Psoas muscle (tissue), 7 donors: ENCODE measurements at regions not wholly inside any gene's neighbourhood (a gene's known extent, or its start where the extent isn't known, plus 50 kb on each side); places are given as distances from the start of the nearest gene placed in this dataset.

Source experiments
- ATAC-seq, 4 donors: fragments of 200-7000 bp; cut with Tn5 transposase; one replicate each; pipeline ENCODE4 v1.9.1; 2020; ENCODE audit warnings: moderate library complexity in 3 of 4, mild to moderate bottlenecking in 2 of 4
- DNase-seq, 2 donors: peaks; one replicate each; pipeline ENCODE4 v3.0.0-alpha.2; 2020
- H3K27ac ChIP-seq: fragments of 200-600 bp; one replicate; pipeline ENCODE4 v1.8.0; 2022
- H3K27me3 ChIP-seq, 3 donors: fragments of 200-600 bp in 1 of 3; one replicate each; pipeline versions ENCODE4 v1.6.1 to v1.8.0; 2013 to 2022; ENCODE audit warnings: low read length in 2 of 3, mild to moderate bottlenecking in 2 of 3, moderate library complexity in 1 of 3; ENCODE audit not compliant: insufficient read depth in 3 of 3
- H3K36me3 ChIP-seq, 2 donors: fragments of 200-600 bp in 1 of 2; one replicate each; pipeline versions ENCODE4 v1.6.1 to v1.8.0; 2013 to 2022; ENCODE audit warnings: low read depth in 1 of 2, mild to moderate bottlenecking in 1 of 2, moderate library complexity in 1 of 2; ENCODE audit not compliant: insufficient read depth in 1 of 2
- H3K4me1 ChIP-seq: fragments of 200-600 bp; one replicate; pipeline ENCODE4 v1.8.0; 2022
- H3K4me3 ChIP-seq: fragments of 200-600 bp; one replicate; pipeline ENCODE4 v1.8.0; 2022; ENCODE audit warnings: mild to moderate bottlenecking
- H3K9me3 ChIP-seq: fragments of 200-600 bp; one replicate; pipeline ENCODE4 v1.8.0; 2022
- CTCF ChIP-seq: fragments of 200-600 bp; IDR thresholded peaks from one replicate; pipeline ENCODE4 v1.8.0; 2022; ENCODE audit warnings: antibody characterized with exemption
- WGBS, 3 donors: extraction: QIAGEN DNeasy Blood & Tissue Kit; methylation state at CpG; one replicate each; pipeline versions ENCODE4 v1.1.6 to v1.1.7; 2013; 5-methylcytosine and 5-hydroxymethylcytosine counted together
- intact Hi-C, 2 donors: fragments of 100-400 bp; cut with DNase I; formaldehyde crosslinking; loops; one replicate each; pipeline versions ENCODE4 v1.11.0 to v1.14.2; 2022
- donor health status: healthy with polysubstance abuse.
- donor health status: DM: no; HTN: no; CAD: no; lungs with moderate emphysema.
- donor health status: Bipolar disorder and iron deficiency.
- donor health status: healthy.
- donor health status: DM: yes; HTN: yes; CAD: no.
- donor health status: DM: no; HTN: no; CAD: no.
- donor health status: DM: yes; HTN: yes; CAD: no.

GRCh38 chr4:19722404-19722803 lies 529.3 kb upstream of the SLIT2 start:
- intact Hi-C loops = no loop called here
- Histone ChIP-seq H3K36me3 (no peaks in the 10 kb centered on the region), H3K4me1 (no peaks in the 10 kb centered on the region), H3K9me3 (no peaks in the 10 kb centered on the region), H3K27ac (no peak overlapping the region), H3K27me3 (no peaks in the 10 kb centered on the region), H3K4me3 (no peak overlapping the region)
- 54 to 63% (median 62%) methylated on average over 1 of the region's 1 CpG for WGBS, 3 donors
- TF ChIP-seq CTCF = no peak
- ATAC-seq (no peak), DNase-seq (no peak)

DNA sequence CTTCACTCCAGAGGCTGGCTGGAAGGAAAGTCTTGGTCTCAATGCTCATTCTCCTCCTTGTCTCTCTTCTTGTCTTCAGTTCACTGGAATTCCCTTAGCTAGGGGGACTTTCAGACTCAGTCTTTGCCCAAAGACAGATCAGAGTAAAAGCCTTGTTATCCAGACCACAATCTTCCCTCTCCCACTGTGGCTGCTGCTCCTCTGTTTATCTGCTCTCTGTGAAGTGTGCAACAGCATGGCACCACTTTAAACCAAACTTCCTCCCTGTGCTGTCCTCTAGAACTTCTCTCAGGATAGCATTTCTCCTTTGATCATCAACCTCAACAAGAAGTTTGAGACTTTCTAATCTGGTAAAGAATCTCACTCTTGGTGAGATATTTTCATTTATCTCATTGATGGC lies 530.1 kb upstream of the SLIT2 start:
- no peaks in the 10 kb centered on the region for H3K9me3 ChIP-seq
- ATAC-seq = no peak
- intact Hi-C loops = no loop called here
- H3K4me3 ChIP-seq = no peak overlapping the region
- TF ChIP-seq CTCF = no peak
- no peaks in the 10 kb centered on the region for H3K4me1 ChIP-seq
- DNase-seq = no peak
- no peaks in the 10 kb centered on the region for H3K27me3 ChIP-seq
- H3K36me3 ChIP-seq = no peaks in the 10 kb centered on the region
- no peak overlapping the region for H3K27ac ChIP-seq

- no peaks in the 10 kb centered on the region for H3K4me1 ChIP-seq
- no peak for TF ChIP-seq CTCF
- no peak overlapping the region for H3K27ac ChIP-seq
- intact Hi-C loops = no loop called here
- H3K27me3 ChIP-seq = no peaks in the 10 kb centered on the region
- no peaks in the 10 kb centered on the region for H3K36me3 ChIP-seq
- DNase-seq (no peak), ATAC-seq (no peak)
- no peaks in the 10 kb centered on the region for H3K9me3 ChIP-seq
- no peak overlapping the region for H3K4me3 ChIP-seq
- 60 to 70% (median 62%) methylated on average over 1 of the region's 1 CpG for WGBS, 3 donors
These were observed 531.1 kb upstream of the SLIT2 start for GRCh38 chr4:19720610-19721009.

- no peak for ATAC-seq
- no peak for TF ChIP-seq CTCF
- no peaks in the 10 kb centered on the region for H3K36me3 ChIP-seq
- no peak overlapping the region for H3K4me3 ChIP-seq
- DNase-seq = no peak
- no peaks in the 10 kb centered on the region for H3K9me3 ChIP-seq
- no peaks in the 10 kb centered on the region for H3K4me1 ChIP-seq
- H3K27me3 ChIP-seq = no peaks in the 10 kb centered on the region
- intact Hi-C loops = no loop called here
- no peak overlapping the region for H3K27ac ChIP-seq
These were observed 531.5 kb upstream of the SLIT2 start for GRCh38 chr4:19720190-19720589.

- DNase-seq (no peak), ATAC-seq (no peak)
- H3K4me3 ChIP-seq = no peak overlapping the region
- H3K36me3 ChIP-seq = no peaks in the 10 kb centered on the region
- H3K27me3 ChIP-seq = no peaks in the 10 kb centered on the region
- intact Hi-C loops = no loop called here
- WGBS, 3 donors = 88 to 92% (median 90%) methylated on average over 3 of the region's 3 CpGs
- H3K9me3 ChIP-seq = no peaks in the 10 kb centered on the region
- TF ChIP-seq CTCF = no peak
- H3K27ac ChIP-seq = no peak overlapping the region
- H3K4me1 ChIP-seq = no peaks in the 10 kb centered on the region
These were observed 539.8 kb upstream of the SLIT2 start for GRCh38 chr4:19711871-19712270.
